SK-N-SH (cell line): ENCODE measurements at regions not wholly inside any gene's neighbourhood (a gene's known extent, or its start where the extent isn't known, plus 50 kb on each side); places are given as distances from the start of the nearest gene placed in this dataset.
A peak's percentile ranks its signal among the peaks of the same experiment; 100 is the strongest.

Experiments
- CTCF ChIA-PET: fragments of 300-600, 350-600 bp; formaldehyde crosslinking; extraction: SDS; loops from one replicate; lab custom pipeline; 2021; lab: Yijun Ruan, JAX
- POLR2A ChIA-PET: fragments of 350-600 bp; sonication (Branson Sonifier 250); formaldehyde crosslinking; extraction: SDS; loops from one replicate; lab custom pipeline; 2020; ENCODE audit warnings: antibody characterized with exemption, inconsistent platforms; lab: Yijun Ruan, JAX
- DNase-seq: peaks from one replicate; pipeline ENCODE4 v3.0.0; 2012
- H2AFZ ChIP-seq: fragments of 200-600 bp; sonication (generic); 2 replicates; pipeline ENCODE4 v1.8.1; 2016; ENCODE audit warnings: antibody characterized with exemption, mild to moderate bottlenecking, low read depth
- H3F3A ChIP-seq: fragments of 200-600 bp; sonication (generic); replicated peaks from 2 replicates; pipeline ENCODE3; 2016; ENCODE audit warnings: antibody characterized with exemption, mild to moderate bottlenecking; ENCODE audit not compliant: insufficient read depth
- H3K27ac ChIP-seq, 2 experiments: fragments of 200-500 bp in 1 of 2; fragments of 200-600 bp in 1 of 2; sonication (Bioruptor generic) in 1 of 2; sonication (generic), shearing (Covaris generic) in 1 of 2; 2 replicates each; pipeline versions ENCODE4 v1.5.1 to v1.6.1; 2014 to 2016; ENCODE audit warnings: low read depth in 2 of 2, inconsistent platforms in 1 of 2, low read length in 1 of 2, mild to moderate bottlenecking in 1 of 2, mixed read lengths in 1 of 2
- H3K27me3 ChIP-seq: fragments of 200-600 bp; sonication (generic), shearing (Covaris generic); 2 replicates; pipeline ENCODE4 v1.6.1; 2016; ENCODE audit warnings: mixed run types; ENCODE audit not compliant: insufficient read depth
- H3K36me3 ChIP-seq, 2 experiments: fragments of 200-500 bp in 1 of 2; fragments of 200-600 bp in 1 of 2; sonication (Bioruptor generic) in 1 of 2; sonication (generic) in 1 of 2; replicated peaks in 1 of 2; 2 replicates each; pipeline versions ENCODE3 to v1.5.1; 2014 to 2016; ENCODE audit warnings: low read length in 1 of 2, mild to moderate bottlenecking in 1 of 2; ENCODE audit not compliant: insufficient read depth in 2 of 2, control insufficient read depth in 1 of 2
- H3K4me1 ChIP-seq, 2 experiments: fragments of 200-500 bp in 1 of 2; fragments of 200-600 bp in 1 of 2; sonication (Bioruptor generic) in 1 of 2; sonication (generic), shearing (Covaris generic) in 1 of 2; 2 replicates each; pipeline versions ENCODE4 v1.5.1 to v1.6.1; 2014 to 2016; ENCODE audit warnings: low read depth in 1 of 2, low read length in 1 of 2, mixed run types in 1 of 2; ENCODE audit not compliant: insufficient read depth in 2 of 2, control insufficient read depth in 1 of 2
- H3K4me2 ChIP-seq: fragments of 200-600 bp; sonication (generic), shearing (Covaris generic); 2 replicates; pipeline ENCODE4 v1.6.1; 2017; ENCODE audit warnings: mixed run types
- H3K4me3 ChIP-seq, 2 experiments: fragments of 200-500 bp in 1 of 2; fragments of 200-600 bp in 1 of 2; sonication (Bioruptor generic) in 1 of 2; sonication (generic), shearing (Covaris generic) in 1 of 2; 2 replicates each; pipeline versions ENCODE4 v1.5.1 to v1.8.1; 2014 to 2016; ENCODE audit warnings: low read depth in 2 of 2, inconsistent platforms in 1 of 2, low read length in 1 of 2, mild to moderate bottlenecking in 1 of 2, mixed read lengths in 1 of 2, moderate library complexity in 1 of 2
- H3K79me2 ChIP-seq: fragments of 200-600 bp; sonication (generic); 2 replicates; pipeline ENCODE4 v1.8.1; 2017; ENCODE audit warnings: mild to moderate bottlenecking; ENCODE audit not compliant: insufficient read depth
- H3K9ac ChIP-seq: fragments of 200-600 bp; sonication (generic); 2 replicates; pipeline ENCODE4 v1.6.1; 2017; ENCODE audit warnings: mixed run types
- H3K9me2 ChIP-seq: fragments of 200-600 bp; sonication (generic); 2 replicates; pipeline ENCODE4 v1.6.1; 2017; ENCODE audit warnings: mixed run types
- H3K9me3 ChIP-seq: fragments of 200-600 bp; sonication (generic); 2 replicates; pipeline ENCODE4 v1.6.1; 2017; ENCODE audit warnings: mixed run types, mild to moderate bottlenecking, moderate library complexity
- H4K20me1 ChIP-seq: fragments of 200-600 bp; sonication (generic); 2 replicates; pipeline ENCODE4 v1.6.1; 2017; ENCODE audit warnings: mild to moderate bottlenecking, mixed run types; ENCODE audit not compliant: insufficient read depth
- FOSL2 ChIP-seq: IDR thresholded peaks from 2 replicates; pipeline ENCODE4 v1.4.0; 2012; ENCODE audit warnings: low read depth, mild to moderate bottlenecking, moderate library complexity, borderline replicate concordance
- FOXM1 ChIP-seq: IDR thresholded peaks from 2 replicates; pipeline ENCODE4 v1.4.0; 2012; ENCODE audit warnings: low read depth, mild to moderate bottlenecking
- GABPA ChIP-seq: IDR thresholded peaks from 2 replicates; pipeline ENCODE4 v1.4.0; 2012; ENCODE audit warnings: low read depth, mild to moderate bottlenecking
- GATA2 ChIP-seq: sonication (generic); formaldehyde crosslinking; IDR thresholded peaks from 2 replicates; pipeline ENCODE4 v1.5.0; 2020; ENCODE audit warnings: mild to moderate bottlenecking, missing genetic modification reagents
- IRF3 ChIP-seq: fragments of 150-350 bp; IDR thresholded peaks from 2 replicates; pipeline ENCODE4 v1.6.1; 2016; ENCODE audit warnings: mild to moderate bottlenecking, low read depth, low read length
- JUND ChIP-seq: IDR thresholded peaks from 2 replicates; pipeline ENCODE4 v1.4.0; 2012
- MAX ChIP-seq: IDR thresholded peaks from 2 replicates; pipeline ENCODE4 v1.4.0; 2012; ENCODE audit warnings: low read depth
- NFIC ChIP-seq: IDR thresholded peaks from 2 replicates; pipeline ENCODE4 v1.4.0; 2012; ENCODE audit warnings: borderline replicate concordance
- NRF1 ChIP-seq: IDR thresholded peaks from 2 replicates; pipeline ENCODE4 v1.6.1; 2012; ENCODE audit warnings: low read depth, mild to moderate bottlenecking, low read length
- RAD21 ChIP-seq: IDR thresholded peaks from 2 replicates; pipeline ENCODE4 v1.6.1; 2012; ENCODE audit warnings: mild to moderate bottlenecking, low read length
- RCOR1 ChIP-seq: fragments of 150-350 bp; IDR thresholded peaks from 2 replicates; pipeline ENCODE4 v1.6.1; 2017; ENCODE audit warnings: antibody characterized with exemption, low read length
- RFX5 ChIP-seq: IDR thresholded peaks from 2 replicates; pipeline ENCODE4 v1.6.1; 2012; ENCODE audit warnings: mild to moderate bottlenecking, improper control_type of control experiment, low read length
- RXRA ChIP-seq: IDR thresholded peaks from 2 replicates; pipeline ENCODE4 v1.4.0; 2012; ENCODE audit warnings: low read depth, mild to moderate bottlenecking, borderline replicate concordance
- SMC3 ChIP-seq: IDR thresholded peaks from 2 replicates; pipeline ENCODE4 v1.6.1; 2012; ENCODE audit warnings: low read depth, low read length, improper control_type of control experiment
- TCF12 ChIP-seq: IDR thresholded peaks from 2 replicates; pipeline ENCODE4 v1.4.0; 2012
- TEAD4 ChIP-seq: IDR thresholded peaks from 2 replicates; pipeline ENCODE4 v1.4.0; 2012; ENCODE audit warnings: mild to moderate bottlenecking, borderline replicate concordance; ENCODE audit not compliant: insufficient read depth
- WGBS: methylation state at CpG from one replicate; pipeline ENCODE4 v1.1.6; 2017; ENCODE audit warnings: low lambda C conversion rate; 5-methylcytosine and 5-hydroxymethylcytosine counted together
- TF ChIP-seq, protein P1 (sequence below): fragments of 150-350 bp; IDR thresholded peaks from 2 replicates; pipeline ENCODE4 v1.6.1; 2017; ENCODE audit warnings: antibody characterized with exemption, low read length, low read depth, borderline replicate concordance
- TF ChIP-seq, protein P2 (sequence below): IDR thresholded peaks from 2 replicates; pipeline ENCODE4; 2012

GRCh38 chr3:113070072-113070640 is 79.4 kb downstream of the GTPBP8 start (continued):
- TF ChIP-seq IRF3 = no peak

DNA sequence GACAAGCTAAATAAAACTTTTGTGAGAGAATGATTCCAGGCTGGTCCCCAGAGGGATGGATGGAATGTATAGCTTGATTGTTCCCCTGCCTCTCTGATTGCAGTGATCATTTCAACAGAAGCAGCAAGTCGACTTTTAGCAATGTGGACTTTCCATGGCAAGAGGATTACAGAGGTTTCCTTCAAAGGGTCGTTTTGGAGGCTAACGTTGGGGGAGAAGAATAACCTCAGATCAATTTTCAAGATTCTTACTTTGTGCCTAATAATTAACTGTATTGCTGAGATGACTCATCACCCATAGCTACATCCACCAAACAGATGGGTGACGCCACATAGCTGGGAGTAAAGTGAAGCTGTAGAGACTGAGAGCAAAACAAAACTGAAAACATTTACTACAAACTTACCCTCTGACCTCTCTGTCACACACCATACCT is 79.9 kb downstream of the GTPBP8 start:
- Histone ChIP-seq H3K36me3 (no peaks in the 10 kb centered on the region), H3K4me3 (no peak overlapping the region), H3K4me2 (no peak overlapping the region), H3K27me3 (no peaks in the 10 kb centered on the region), H3K27ac (peak overlapping the region in 1 of 2 experiments; percentile 25; a peak in 1 of 4 replicates), H2AFZ (no peak overlapping the region), H3K79me2 (no peaks in the 10 kb centered on the region), H3K9me2 (no peaks in the 10 kb centered on the region), H3F3A (no peaks in the 10 kb centered on the region), H3K9me3 (no peaks in the 10 kb centered on the region), H3K4me1 (peaks cover 0 to 5% of the 10 kb centered on the region in 2 experiments; a peak in 1 of 4 replicates), H4K20me1 (no peaks in the 10 kb centered on the region), H3K9ac (no peak overlapping the region; the same call in 1 of the 2 replicates)
- DNase-seq = no peak
- 33% methylated on average over 4 of the region's 4 CpGs for WGBS
- TF ChIP-seq, protein P1, sequence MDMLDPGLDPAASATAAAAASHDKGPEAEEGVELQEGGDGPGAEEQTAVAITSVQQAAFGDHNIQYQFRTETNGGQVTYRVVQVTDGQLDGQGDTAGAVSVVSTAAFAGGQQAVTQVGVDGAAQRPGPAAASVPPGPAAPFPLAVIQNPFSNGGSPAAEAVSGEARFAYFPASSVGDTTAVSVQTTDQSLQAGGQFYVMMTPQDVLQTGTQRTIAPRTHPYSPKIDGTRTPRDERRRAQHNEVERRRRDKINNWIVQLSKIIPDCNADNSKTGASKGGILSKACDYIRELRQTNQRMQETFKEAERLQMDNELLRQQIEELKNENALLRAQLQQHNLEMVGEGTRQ = no peak
- TF ChIP-seq FOSL2 (no peak; the same call in 1 of the 2 replicates), RCOR1 (no peak), NRF1 (no peak), RFX5 (no peak), TCF12 (peak; percentile 14; the same call in 1 of the 2 replicates), JUND (peak; percentile 39; the same call in 1 of the 2 replicates), RXRA (no peak)
- TF ChIP-seq, protein P2, sequence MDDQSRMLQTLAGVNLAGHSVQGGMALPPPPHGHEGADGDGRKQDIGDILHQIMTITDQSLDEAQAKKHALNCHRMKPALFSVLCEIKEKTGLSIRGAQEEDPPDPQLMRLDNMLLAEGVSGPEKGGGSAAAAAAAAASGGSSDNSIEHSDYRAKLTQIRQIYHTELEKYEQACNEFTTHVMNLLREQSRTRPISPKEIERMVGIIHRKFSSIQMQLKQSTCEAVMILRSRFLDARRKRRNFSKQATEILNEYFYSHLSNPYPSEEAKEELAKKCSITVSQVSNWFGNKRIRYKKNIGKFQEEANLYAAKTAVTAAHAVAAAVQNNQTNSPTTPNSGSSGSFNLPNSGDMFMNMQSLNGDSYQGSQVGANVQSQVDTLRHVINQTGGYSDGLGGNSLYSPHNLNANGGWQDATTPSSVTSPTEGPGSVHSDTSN = no peak
- POLR2A ChIA-PET = interaction anchor here (0.6 kb wide), 1 partner anchor 171 kb away, joined by 3 read pairs; no protein-coding TSS in a partner anchor
- CTCF ChIA-PET = interaction anchor here (0.6 to 1.4 kb wide), 4 partner anchors 19 to 217 kb away, joined by 3 to 5 read pairs (median 4); no protein-coding TSS in a partner anchor

GRCh38 chr3:113075588-113075987 is 84.8 kb downstream of the GTPBP8 start:
- Histone ChIP-seq H3K36me3 (no peaks in the 10 kb centered on the region), H3K4me1 (peaks cover 0 to 1% of the 10 kb centered on the region in 2 experiments; a peak in 1 of 4 replicates), H3K9ac (no peak overlapping the region), H3K27ac (no peak overlapping the region), H3K27me3 (no peaks in the 10 kb centered on the region), H2AFZ (no peak overlapping the region), H3K4me2 (no peak overlapping the region), H3K9me2 (no peaks in the 10 kb centered on the region)
- 73% methylated on average over 4 of the region's 4 CpGs for WGBS
- ChIA-PET POLR2A (no interaction called here), CTCF (no interaction called here)
- DNase-seq = no peak
- no peak for TF ChIP-seq TEAD4
- no peak for TF ChIP-seq GABPA
- TF ChIP-seq NFIC = no peak
- no peak for TF ChIP-seq MAX
- TF ChIP-seq SMC3 = no peak
- no peak for TF ChIP-seq GATA2 (CRISPR knock-in tag)
- no peak for TF ChIP-seq NRF1
- no peak for TF ChIP-seq FOXM1
- TF ChIP-seq RXRA = no peak
- no peak for TF ChIP-seq RAD21
- TF ChIP-seq, all 33 proteins: peak for 0
- Histone ChIP-seq H4K20me1 (no peaks in the 10 kb centered on the region), H3K4me3 (no peak overlapping the region), H3K79me2 (no peaks in the 10 kb centered on the region), H3K9me3 (no peaks in the 10 kb centered on the region), H3F3A (no peaks in the 10 kb centered on the region)
